HUES48 (cell line): ENCODE measurements at regions not wholly inside any gene's neighbourhood (a gene's known extent, or its start where the extent isn't known, plus 50 kb on each side); places are given as distances from the start of the nearest gene placed in this dataset.

Experiments used
- H3K27ac ChIP-seq: one replicate; pipeline ENCODE4 v1.7.0; 2013; ENCODE audit warnings: low read depth, low read length, inconsistent platforms
- H3K27me3 ChIP-seq: 2 replicates; pipeline ENCODE4 v1.6.1; 2013; ENCODE audit warnings: mild to moderate bottlenecking, low read length; ENCODE audit not compliant: control insufficient read depth, insufficient read depth
- H3K36me3 ChIP-seq: 2 replicates; pipeline ENCODE4 v1.6.1; 2013; ENCODE audit warnings: low read length; ENCODE audit not compliant: control insufficient read depth, insufficient read depth
- H3K4me1 ChIP-seq: 2 replicates; pipeline ENCODE4 v1.6.1; 2013; ENCODE audit warnings: mild to moderate bottlenecking, low read length; ENCODE audit not compliant: control insufficient read depth, insufficient read depth
- H3K4me3 ChIP-seq: 2 replicates; pipeline ENCODE4 v1.5.1; 2013; ENCODE audit warnings: mild to moderate bottlenecking, low read depth, low read length
- H3K9ac ChIP-seq: 2 replicates; pipeline ENCODE4 v1.6.1; 2013; ENCODE audit warnings: mild to moderate bottlenecking, low read depth, low read length, moderate library complexity
- H3K9me3 ChIP-seq: 2 replicates; pipeline ENCODE4 v1.6.1; 2013; ENCODE audit warnings: low read length; ENCODE audit not compliant: control insufficient read depth, insufficient read depth

- no peak overlapping the region for H3K4me3 ChIP-seq
- no peak overlapping the region for H3K27ac ChIP-seq
- H3K27me3 ChIP-seq = no peaks in the 10 kb centered on the region
- no peaks in the 10 kb centered on the region for H3K9me3 ChIP-seq
- H3K9ac ChIP-seq = no peak overlapping the region
- no peaks in the 10 kb centered on the region for H3K36me3 ChIP-seq
- peaks cover 4% of the 10 kb centered on the region; the same call in 1 of the 2 replicates for H3K4me1 ChIP-seq
Measured at GRCh38 chr16:79966226-79966625, 365.7 kb upstream of the MAF start.

- H3K9me3 ChIP-seq = no peaks in the 10 kb centered on the region
- no peak overlapping the region for H3K27ac ChIP-seq
- no peaks in the 10 kb centered on the region for H3K27me3 ChIP-seq
- peaks cover 4% of the 10 kb centered on the region; the same call in 1 of the 2 replicates for H3K4me1 ChIP-seq
- no peak overlapping the region for H3K9ac ChIP-seq
- H3K4me3 ChIP-seq = no peak overlapping the region
- no peaks in the 10 kb centered on the region for H3K36me3 ChIP-seq
Measured at GRCh38 chr16:79965718-79966117, 365.2 kb upstream of the MAF start.

GRCh38 chr16:79964104-79964503 is 363.6 kb upstream of the MAF start:
- H3K9me3 ChIP-seq = no peaks in the 10 kb centered on the region
- no peaks in the 10 kb centered on the region for H3K27me3 ChIP-seq
- H3K4me3 ChIP-seq = no peak overlapping the region
- H3K27ac ChIP-seq = no peak overlapping the region
- no peak overlapping the region for H3K9ac ChIP-seq
- H3K36me3 ChIP-seq = no peaks in the 10 kb centered on the region
- peaks cover 4% of the 10 kb centered on the region; the same call in 1 of the 2 replicates for H3K4me1 ChIP-seq

GRCh38 chr16:79962962-79963361 is 362.4 kb upstream of the MAF start:
- H3K9me3 ChIP-seq = no peaks in the 10 kb centered on the region
- no peaks in the 10 kb centered on the region for H3K36me3 ChIP-seq
- no peak overlapping the region for H3K27ac ChIP-seq
- H3K4me1 ChIP-seq = peaks cover 4% of the 10 kb centered on the region; the same call in 1 of the 2 replicates
- no peak overlapping the region for H3K9ac ChIP-seq
- H3K27me3 ChIP-seq = no peaks in the 10 kb centered on the region
- H3K4me3 ChIP-seq = no peak overlapping the region

GRCh38 chr16:79959226-79959625 is 358.7 kb upstream of the MAF start:
- H3K27me3 ChIP-seq = no peaks in the 10 kb centered on the region
- no peaks in the 10 kb centered on the region for H3K9me3 ChIP-seq
- H3K36me3 ChIP-seq = no peaks in the 10 kb centered on the region
- H3K9ac ChIP-seq = no peak overlapping the region
- H3K4me1 ChIP-seq = peaks cover 4% of the 10 kb centered on the region; the same call in 1 of the 2 replicates
- H3K27ac ChIP-seq = no peak overlapping the region
- H3K4me3 ChIP-seq = no peak overlapping the region

- H3K36me3 ChIP-seq = no peaks in the 10 kb centered on the region
- H3K4me1 ChIP-seq = no peaks in the 10 kb centered on the region
- no peak overlapping the region for H3K27ac ChIP-seq
- no peak overlapping the region for H3K9ac ChIP-seq
- H3K4me3 ChIP-seq = no peak overlapping the region
- H3K9me3 ChIP-seq = no peaks in the 10 kb centered on the region
- no peaks in the 10 kb centered on the region for H3K27me3 ChIP-seq
Measured at GRCh38 chr16:79954921-79955705, 354.6 kb upstream of the MAF start.

- Histone ChIP-seq H3K27me3 (no peaks in the 10 kb centered on the region), H3K9me3 (no peaks in the 10 kb centered on the region), H3K27ac (no peak overlapping the region), H3K9ac (no peak overlapping the region), H3K4me1 (no peaks in the 10 kb centered on the region), H3K4me3 (no peak overlapping the region), H3K36me3 (no peaks in the 10 kb centered on the region)
Measured at GRCh38 chr16:79950932-79951719, 350.6 kb upstream of the MAF start.

GRCh38 chr16:79949417-79949816 is 348.9 kb upstream of the MAF start:
- Histone ChIP-seq H3K9me3 (no peaks in the 10 kb centered on the region), H3K4me3 (no peak overlapping the region), H3K27me3 (no peaks in the 10 kb centered on the region), H3K36me3 (no peaks in the 10 kb centered on the region), H3K27ac (no peak overlapping the region), H3K9ac (no peak overlapping the region), H3K4me1 (no peaks in the 10 kb centered on the region)

GRCh38 chr16:79947771-79948170 is 347.2 kb upstream of the MAF start:
- no peaks in the 10 kb centered on the region for H3K4me1 ChIP-seq
- H3K27me3 ChIP-seq = no peaks in the 10 kb centered on the region
- H3K27ac ChIP-seq = no peak overlapping the region
- no peak overlapping the region for H3K4me3 ChIP-seq
- no peak overlapping the region for H3K9ac ChIP-seq
- no peaks in the 10 kb centered on the region for H3K36me3 ChIP-seq
- no peaks in the 10 kb centered on the region for H3K9me3 ChIP-seq

GRCh38 chr16:79946252-79946651 is 345.7 kb upstream of the MAF start:
- no peaks in the 10 kb centered on the region for H3K27me3 ChIP-seq
- no peak overlapping the region for H3K9ac ChIP-seq
- H3K36me3 ChIP-seq = no peaks in the 10 kb centered on the region
- H3K4me1 ChIP-seq = no peaks in the 10 kb centered on the region
- H3K4me3 ChIP-seq = no peak overlapping the region
- H3K9me3 ChIP-seq = no peaks in the 10 kb centered on the region
- no peak overlapping the region for H3K27ac ChIP-seq

GRCh38 chr16:79943736-79944135 is 343.2 kb upstream of the MAF start:
- Histone ChIP-seq H3K4me1 (no peaks in the 10 kb centered on the region), H3K9me3 (no peaks in the 10 kb centered on the region), H3K9ac (no peak overlapping the region), H3K4me3 (no peak overlapping the region), H3K27me3 (no peaks in the 10 kb centered on the region), H3K36me3 (no peaks in the 10 kb centered on the region), H3K27ac (no peak overlapping the region)
